Prostate gland (tissue), 2 donors: ENCODE measurements at regions not wholly inside any gene's neighbourhood (a gene's known extent, or its start where the extent isn't known, plus 50 kb on each side); places are given as distances from the start of the nearest gene placed in this dataset.

Experiments
- CTCF ChIP-seq, 4 experiments: fragments of 200-600 bp in 2 of 4; fragments of 450-650 bp in 2 of 4; sonication (generic) in 2 of 4; IDR thresholded peaks; 1 replicate in 3 of 4; 2 replicates in 1 of 4; pipeline ENCODE4 v1.5.1; 2016 to 2019; ENCODE audit warnings: antibody characterized with exemption in 4 of 4, mild to moderate bottlenecking in 2 of 4, moderate library complexity in 2 of 4
- POLR2A ChIP-seq: fragments of 450-650 bp; IDR thresholded peaks from one replicate; pipeline ENCODE4 v1.6.1; 2016; ENCODE audit warnings: antibody characterized with exemption, mild to moderate bottlenecking
- POLR2AphosphoS5 ChIP-seq: sonication (generic); formaldehyde crosslinking; IDR thresholded peaks from one replicate; pipeline ENCODE4 v1.6.1; 2017; ENCODE audit warnings: antibody characterized with exemption

GRCh38 chr14:22007363-22007762 is 333.7 kb upstream of the OR4E1 start:
- TF ChIP-seq CTCF (IDR thresholded peaks at IDR 0.05) (no peak), POLR2A (no peak), POLR2AphosphoS5 (no peak)
